AG09319 (cell line): ENCODE measurements at regions not wholly inside any gene's neighbourhood (a gene's known extent, or its start where the extent isn't known, plus 50 kb on each side); places are given as distances from the start of the nearest gene placed in this dataset.

Source experiments
- DNase-seq: peaks from one replicate; pipeline ENCODE4 v3.0.0-alpha.2; 2010; ENCODE audit warnings: low read depth; ENCODE audit errors: extremely low read depth
- CTCF ChIP-seq: IDR thresholded peaks from 2 replicates; pipeline ENCODE4 v1.5.1; 2011; ENCODE audit warnings: low read depth, mild to moderate bottlenecking, inconsistent platforms, low read length, moderate library complexity

- no peak for TF ChIP-seq CTCF
- DNase-seq = no peak
Observed at GRCh38 chr9:84054341-84055010, 73.9 kb downstream of the RMI1 start.

- no peak for DNase-seq
- no peak for TF ChIP-seq CTCF
Observed at GRCh38 chr9:84057662-84058061, 77.1 kb downstream of the RMI1 start.

GRCh38 chr9:84059936-84060335 lies 79.3 kb downstream of the RMI1 start:
- no peak for TF ChIP-seq CTCF
- DNase-seq = no peak

- no peak for TF ChIP-seq CTCF
Observed at GRCh38 chr9:84061613-84062193, 81.1 kb downstream of the RMI1 start.

GRCh38 chr9:84062538-84062937 lies 81.9 kb downstream of the RMI1 start:
- no peak for TF ChIP-seq CTCF
- DNase-seq = no peak

More at GRCh38 chr9:84061613-84062193, 81.1 kb downstream of the RMI1 start:
- no peak for DNase-seq

- no peak for TF ChIP-seq CTCF
- no peak for DNase-seq
Observed at GRCh38 chr9:84067821-84068220, 87.2 kb downstream of the RMI1 start.

GRCh38 chr9:84068872-84069271 lies 88.3 kb downstream of the RMI1 start:
- DNase-seq = no peak
- no peak for TF ChIP-seq CTCF
